GM18505 (cell line): ENCODE measurements at regions not wholly inside any gene's neighbourhood (a gene's known extent, or its start where the extent isn't known, plus 50 kb on each side); places are given as distances from the start of the nearest gene placed in this dataset.

Experiments used
- ATAC-seq: cut with Tn5 transposase; IDR thresholded peaks from one replicate; pipeline ENCODE4 v1.9.1; 2021; ENCODE audit not compliant: unreplicated experiment
- POLR2A ChIP-seq: IDR thresholded peaks from 4 replicates; pipeline ENCODE4 v1.6.1; 2011; ENCODE audit warnings: borderline replicate concordance; ENCODE audit not compliant: insufficient read depth, insufficient read length; ENCODE audit errors: extremely low read depth

DNA sequence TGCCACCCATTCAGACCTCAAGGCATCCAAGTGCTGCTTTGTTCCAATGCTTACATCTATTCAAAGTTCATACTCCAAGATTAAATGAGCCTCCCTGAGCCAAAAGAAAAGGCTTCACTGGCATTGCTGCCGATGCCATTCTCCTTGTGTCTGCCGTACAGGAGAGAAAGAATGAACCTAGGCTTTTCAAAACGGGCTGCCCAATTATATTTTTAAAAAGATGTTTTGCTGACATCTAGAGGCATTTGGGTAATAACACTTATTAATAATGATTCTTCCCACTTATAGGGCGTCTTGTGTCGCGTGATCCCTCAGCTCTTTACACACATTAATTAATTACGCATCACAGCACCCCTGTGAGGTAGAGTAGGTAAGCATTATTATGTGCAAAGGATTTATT is 545.6 kb downstream of the PKHD1 start:
- TF ChIP-seq POLR2A, result no peak
- no peak for ATAC-seq

DNA sequence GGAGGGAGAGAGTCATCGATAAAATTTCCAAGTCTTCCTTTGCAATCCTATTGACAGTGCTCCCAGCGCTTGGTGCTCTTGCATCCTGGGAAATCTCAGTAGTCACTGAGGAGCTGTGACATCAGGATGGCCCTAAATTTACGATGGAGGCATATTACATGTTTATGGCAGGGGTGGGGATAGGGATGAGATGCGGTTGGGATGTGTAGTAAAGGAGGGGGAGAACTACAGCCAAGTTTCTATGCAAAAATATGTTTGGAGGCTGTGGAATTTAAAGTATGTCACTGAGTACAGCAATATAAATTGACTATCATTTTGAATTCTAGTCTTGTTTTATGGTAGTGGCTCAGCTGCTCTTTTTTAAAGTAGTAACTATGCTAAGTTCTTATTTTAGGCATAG is 544.9 kb downstream of the PKHD1 start:
- ATAC-seq, result no peak

DNA sequence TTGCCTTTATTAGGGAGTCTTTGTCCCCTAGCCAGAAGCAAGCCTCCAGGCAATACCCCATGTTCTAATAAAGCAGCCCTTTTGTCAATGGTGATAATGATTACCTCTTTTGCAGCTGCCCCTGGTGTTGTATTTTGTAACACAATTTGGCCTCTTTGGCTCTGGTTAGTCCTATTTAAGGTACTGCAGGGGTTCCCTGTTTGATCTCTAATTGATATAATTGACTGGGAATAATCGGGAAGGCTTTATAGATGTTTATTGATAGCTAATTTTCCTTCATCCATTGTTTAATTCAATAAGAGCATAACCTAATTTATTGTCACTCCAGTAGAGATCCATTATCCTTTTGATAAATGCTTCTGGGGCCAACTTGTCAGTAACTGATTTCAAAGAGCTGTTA is 537.2 kb downstream of the PKHD1 start:
- no peak for TF ChIP-seq POLR2A
- ATAC-seq, result no peak

More for the DNA sequence above, 544.9 kb downstream of the PKHD1 start:
- TF ChIP-seq POLR2A, result no peak

DNA sequence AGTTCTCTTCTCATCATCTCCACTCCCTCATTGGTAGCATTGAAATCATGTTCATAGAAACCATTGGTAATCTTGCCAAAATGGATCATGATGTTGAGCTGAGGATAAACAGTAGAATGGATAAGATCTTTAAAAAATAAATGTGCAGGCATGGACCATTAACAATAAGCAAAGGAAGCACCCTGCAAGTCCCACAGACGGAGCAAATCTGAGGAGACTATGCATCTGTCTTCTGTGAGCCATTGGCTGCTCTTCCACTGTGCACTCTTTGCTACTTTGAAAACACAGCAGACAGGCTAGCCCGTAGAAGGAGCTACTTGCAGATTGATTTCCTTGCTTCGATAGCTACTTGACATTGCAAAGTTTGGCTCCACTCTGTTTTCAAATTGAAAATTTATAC is 535.0 kb downstream of the PKHD1 start:
- no peak for ATAC-seq
- TF ChIP-seq POLR2A, result no peak

DNA sequence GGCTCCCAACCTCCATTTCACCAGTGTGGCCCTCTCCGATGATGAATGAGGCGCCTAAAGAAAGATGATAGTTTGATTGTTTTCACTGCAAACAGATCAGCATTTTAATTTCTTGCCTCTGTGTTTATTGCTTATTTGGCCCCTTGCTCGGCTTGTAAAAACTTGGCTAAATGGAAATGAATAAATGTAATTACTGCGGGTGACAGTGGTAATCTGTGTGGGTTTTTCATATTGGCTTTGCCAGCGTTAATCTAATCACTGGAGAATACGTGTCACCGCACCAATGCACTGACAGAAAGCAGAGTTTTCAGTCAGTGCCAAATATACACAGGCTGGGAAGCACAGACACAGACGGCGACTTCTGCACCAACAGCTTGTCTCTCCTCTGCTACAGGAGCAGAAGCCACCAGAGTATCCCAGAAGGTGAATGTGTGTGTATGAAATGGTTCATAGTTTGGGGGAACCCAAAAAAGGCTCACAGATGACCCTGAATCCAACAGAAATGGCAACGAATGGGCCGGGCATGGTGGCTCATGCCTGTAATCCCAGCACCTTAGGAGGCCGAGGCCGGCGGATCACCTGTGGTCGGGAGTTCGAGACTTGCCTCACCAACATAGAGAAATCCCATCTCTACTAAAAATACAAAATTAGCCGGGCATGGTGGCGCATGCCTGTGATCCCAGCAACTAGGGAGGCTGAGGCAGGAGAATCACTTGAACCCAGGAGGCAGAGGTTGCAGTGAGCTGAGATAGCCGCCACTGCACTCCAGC is 534.0 kb downstream of the PKHD1 start:
- no peak for ATAC-seq
- TF ChIP-seq POLR2A, result no peak

DNA sequence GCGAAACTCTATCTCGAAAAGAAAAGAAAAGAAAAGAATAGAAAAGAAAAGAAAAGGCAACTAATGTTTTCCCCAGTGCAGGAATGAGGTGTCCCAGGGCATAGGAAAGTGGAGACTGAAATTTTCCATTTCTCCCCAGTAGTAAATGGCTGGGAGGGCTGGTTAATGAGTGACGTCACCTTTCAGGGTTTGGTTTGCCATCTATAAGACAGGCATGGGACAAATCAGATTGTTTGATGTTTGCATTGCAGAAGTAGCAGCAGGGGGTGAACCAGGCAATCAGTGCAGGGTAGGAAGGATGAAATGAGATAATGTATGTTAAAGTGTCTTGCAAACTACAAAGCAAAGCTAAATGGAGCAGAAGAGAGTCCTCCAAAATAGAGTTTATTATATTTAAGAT is 533.4 kb downstream of the PKHD1 start:
- TF ChIP-seq POLR2A, result no peak
- ATAC-seq, result no peak

DNA sequence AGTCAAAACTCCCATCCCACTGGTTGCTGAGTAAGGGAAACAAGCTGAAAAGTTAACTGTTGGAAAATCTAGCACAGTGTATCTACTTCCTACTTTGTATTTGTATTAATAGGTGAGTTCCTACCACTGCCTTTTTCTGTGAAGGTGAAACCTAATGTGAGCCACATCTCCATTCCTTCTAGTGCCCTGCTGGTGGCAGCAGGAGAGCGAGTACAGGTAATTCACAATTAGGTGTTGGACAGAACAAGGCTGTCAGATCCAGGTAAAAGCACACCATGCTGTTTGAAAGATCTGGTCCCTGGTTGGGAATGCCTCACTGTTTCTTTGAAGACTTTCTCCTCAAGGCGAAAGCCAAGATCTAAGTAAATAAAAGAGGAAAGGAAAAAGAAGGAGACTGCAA is 528.4 kb downstream of the PKHD1 start:
- TF ChIP-seq POLR2A, result no peak
- no peak for ATAC-seq

DNA sequence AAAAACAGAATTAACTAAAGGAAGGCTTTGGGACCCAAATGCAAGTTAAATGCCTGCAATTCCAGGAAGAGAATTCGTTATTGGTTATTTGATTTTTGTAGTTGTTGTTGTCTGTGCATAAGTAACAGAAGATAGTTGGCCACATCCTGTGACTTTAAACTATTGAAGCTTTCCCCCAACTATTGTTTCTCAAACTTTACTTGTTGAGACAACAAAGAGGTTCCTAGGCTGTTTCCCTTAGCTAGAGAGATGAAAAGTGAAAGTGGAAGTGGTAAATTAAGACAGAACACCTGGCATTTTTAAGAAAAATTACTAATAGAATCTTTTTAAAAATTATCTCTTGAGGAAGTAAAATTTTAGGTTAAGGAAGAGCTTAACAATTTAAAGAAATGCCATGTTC is 525.2 kb downstream of the PKHD1 start:
- peak; percentile 96 for ATAC-seq

More for the DNA sequence above, 525.2 kb downstream of the PKHD1 start:
- TF ChIP-seq POLR2A, result no peak
